GM18508 (cell line): ENCODE measurements at regions not wholly inside any gene's neighbourhood (a gene's known extent, or its start where the extent isn't known, plus 50 kb on each side); places are given as distances from the start of the nearest gene placed in this dataset.

ENCODE experiments used
- ATAC-seq: cut with Tn5 transposase; IDR thresholded peaks from one replicate; pipeline ENCODE4 v1.9.1; 2021; ENCODE audit warnings: moderate number of reproducible peaks; ENCODE audit not compliant: insufficient read depth, unreplicated experiment

- ATAC-seq, result no peak
Observed at GRCh38 chr4:152165146-152165545, 370.7 kb downstream of the FBXW7 start.

GRCh38 chr4:152164561-152164960, 371.3 kb downstream of the FBXW7 start:
- no peak for ATAC-seq

GRCh38 chr4:152162331-152162697, 373.6 kb downstream of the FBXW7 start:
- no peak for ATAC-seq

DNA sequence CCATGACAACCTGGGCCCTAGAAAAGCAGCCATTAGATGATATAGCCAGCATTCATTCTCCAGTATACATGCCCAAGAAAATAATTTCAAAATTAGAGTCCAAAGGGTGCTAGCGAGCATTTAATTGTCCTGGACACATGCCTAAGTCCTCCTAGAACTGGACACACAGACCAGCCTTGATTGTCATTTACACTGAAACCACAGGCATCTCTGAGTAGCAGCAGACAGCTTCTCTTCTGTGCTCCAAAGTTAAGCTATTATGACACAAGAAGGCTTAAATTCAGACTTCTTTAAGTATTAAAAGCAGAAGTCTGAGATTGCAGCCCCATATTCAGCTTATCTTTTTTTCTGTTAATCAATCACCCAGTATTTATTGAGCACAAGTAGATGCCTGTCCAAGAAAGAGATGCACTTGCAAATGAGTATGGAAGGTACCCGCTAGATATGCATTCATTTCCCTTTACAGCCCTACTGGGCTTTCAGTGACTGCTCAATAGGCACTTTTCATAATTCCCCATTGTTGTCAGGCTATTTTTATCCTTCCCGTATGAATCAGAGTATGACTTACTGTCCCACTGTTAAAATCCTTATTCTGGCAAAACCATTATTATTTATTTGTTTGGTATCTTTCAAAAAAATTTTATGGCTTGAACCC, 374.1 kb downstream of the FBXW7 start:
- ATAC-seq, result no peak

- ATAC-seq, result no peak
Observed at GRCh38 chr4:152160225-152160800, 375.6 kb downstream of the FBXW7 start.

GRCh38 chr4:152159773-152160172, 376.1 kb downstream of the FBXW7 start:
- ATAC-seq, result no peak

GRCh38 chr4:152158225-152158624, 377.7 kb downstream of the FBXW7 start:
- ATAC-seq, result no peak

DNA sequence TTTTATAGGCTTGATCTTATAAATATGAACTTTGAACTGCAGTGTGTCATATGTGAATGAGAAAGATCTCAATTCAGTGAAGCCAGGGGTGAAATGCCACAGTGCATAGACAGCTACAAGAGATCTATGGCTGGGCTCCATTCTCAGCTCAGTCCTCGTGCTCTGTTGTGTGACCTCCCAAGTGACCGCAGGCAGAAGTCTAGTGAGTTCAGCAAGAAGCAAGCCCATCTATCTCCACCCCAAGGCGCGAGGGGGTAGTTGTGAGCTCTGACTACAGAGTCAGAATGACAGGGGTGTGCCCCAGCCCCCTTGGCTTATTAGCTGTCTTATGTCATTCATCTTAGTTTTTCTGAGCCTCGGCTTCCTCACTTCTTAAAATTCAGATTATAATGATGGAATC, 378.3 kb downstream of the FBXW7 start:
- ATAC-seq, result no peak

DNA sequence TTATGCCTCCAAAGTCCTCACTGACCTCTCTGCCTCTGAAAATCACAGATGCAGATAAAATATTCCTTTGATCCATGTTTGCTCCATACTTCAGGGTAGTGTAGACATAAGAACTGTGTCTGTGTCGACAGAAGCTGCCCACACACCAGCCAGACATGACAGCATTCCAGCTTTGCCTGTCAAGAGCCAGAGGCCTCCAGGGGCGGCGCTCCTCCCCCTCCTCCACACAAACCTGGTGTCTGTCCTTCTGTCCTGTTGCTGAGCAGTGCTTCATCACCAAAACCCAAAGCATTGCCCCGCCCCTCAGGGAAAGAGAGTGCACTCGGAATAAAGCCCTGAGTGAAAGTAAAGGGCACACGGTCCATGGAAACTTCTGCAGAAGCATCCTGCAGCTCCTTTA, 379.4 kb downstream of the FBXW7 start:
- no peak for ATAC-seq

GRCh38 chr4:152155070-152155469, 380.8 kb downstream of the FBXW7 start:
- no peak for ATAC-seq

GRCh38 chr4:152154433-152154832, 381.5 kb downstream of the FBXW7 start:
- ATAC-seq, result no peak

DNA sequence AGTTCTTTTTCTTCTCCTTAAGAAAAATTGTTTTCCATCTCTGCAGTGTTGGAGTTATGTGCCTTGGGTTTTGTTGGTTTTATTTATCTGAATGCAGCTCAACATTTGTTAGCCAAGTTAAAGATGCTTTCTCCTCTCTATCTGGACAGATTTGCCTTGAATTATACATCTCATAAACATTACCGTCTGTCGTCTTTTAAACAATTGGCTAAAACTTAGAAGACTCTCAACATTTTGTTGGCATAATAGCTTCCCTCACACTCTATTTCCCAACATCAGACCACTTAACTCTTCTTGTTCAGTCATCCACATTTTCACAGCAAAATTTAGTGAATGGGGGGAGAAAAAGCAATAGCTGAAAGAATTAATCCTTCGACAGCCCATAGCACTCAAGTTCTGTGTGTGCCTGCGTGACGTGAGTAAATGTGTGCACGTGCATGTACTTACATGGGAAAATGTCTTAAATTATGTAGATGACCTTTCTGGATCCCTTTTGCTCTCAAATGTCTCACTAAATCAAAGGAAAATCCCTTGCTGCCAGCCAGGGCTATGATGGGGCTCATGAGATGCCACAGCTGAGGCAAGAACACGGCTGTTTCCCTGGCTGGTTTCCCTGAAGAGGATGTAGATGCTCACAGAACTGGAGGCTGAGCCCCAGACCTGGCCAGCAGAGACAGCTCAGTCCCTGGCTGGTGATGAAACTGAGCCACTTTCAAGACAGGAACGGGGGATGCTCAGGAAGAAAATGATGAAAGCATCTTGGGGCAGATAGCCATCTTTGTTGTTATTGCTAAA, 382.2 kb downstream of the FBXW7 start:
- no peak for ATAC-seq

DNA sequence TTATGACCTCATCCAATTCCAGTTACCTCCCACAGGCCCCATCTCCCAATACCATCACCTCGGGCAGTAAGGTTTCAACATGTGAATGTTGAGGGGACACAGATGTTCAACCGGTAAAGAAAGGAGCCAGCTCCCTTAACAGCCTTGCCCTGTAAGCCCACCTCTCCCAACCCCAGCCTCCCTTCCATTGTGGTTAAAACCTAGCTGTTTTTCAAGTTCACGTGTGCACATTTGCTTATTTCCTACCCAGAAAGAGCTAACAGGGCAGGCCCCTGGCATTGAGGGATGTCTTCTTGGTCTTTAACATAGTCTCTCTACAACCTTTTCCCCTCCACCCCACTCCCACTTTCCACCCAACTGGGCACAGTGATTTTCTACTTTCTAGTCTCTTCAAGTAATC, 385.7 kb downstream of the FBXW7 start:
- no peak for ATAC-seq

DNA sequence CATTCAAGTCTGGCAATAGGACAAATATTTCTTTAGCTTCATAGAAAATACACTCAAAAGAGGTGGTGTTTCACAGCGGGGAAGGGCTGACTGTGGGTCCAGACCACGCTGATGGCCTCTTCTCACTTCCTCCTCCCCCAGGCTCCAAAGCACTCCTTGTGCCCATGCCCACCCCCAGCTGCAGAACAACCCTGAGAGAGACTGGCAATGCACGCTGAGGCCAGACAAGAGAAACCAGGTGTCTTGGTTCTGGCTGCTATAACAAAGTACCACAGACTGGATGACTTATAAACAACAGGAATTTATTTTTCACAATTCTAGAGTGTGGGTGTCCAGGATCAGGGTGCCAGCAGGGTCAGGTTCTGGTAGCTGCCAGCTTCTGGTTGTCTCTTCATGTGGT, 386.1 kb downstream of the FBXW7 start:
- ATAC-seq, result no peak

GRCh38 chr4:152148057-152148456, 387.2 kb upstream of the GATB start:
- ATAC-seq, result no peak

GRCh38 chr4:152146244-152146643, 385.4 kb upstream of the GATB start:
- no peak for ATAC-seq

- ATAC-seq, result no peak
Observed at GRCh38 chr4:152143806-152144205, 383.0 kb upstream of the GATB start.

GRCh38 chr4:152138451-152138850, 377.6 kb upstream of the GATB start:
- no peak for ATAC-seq

DNA sequence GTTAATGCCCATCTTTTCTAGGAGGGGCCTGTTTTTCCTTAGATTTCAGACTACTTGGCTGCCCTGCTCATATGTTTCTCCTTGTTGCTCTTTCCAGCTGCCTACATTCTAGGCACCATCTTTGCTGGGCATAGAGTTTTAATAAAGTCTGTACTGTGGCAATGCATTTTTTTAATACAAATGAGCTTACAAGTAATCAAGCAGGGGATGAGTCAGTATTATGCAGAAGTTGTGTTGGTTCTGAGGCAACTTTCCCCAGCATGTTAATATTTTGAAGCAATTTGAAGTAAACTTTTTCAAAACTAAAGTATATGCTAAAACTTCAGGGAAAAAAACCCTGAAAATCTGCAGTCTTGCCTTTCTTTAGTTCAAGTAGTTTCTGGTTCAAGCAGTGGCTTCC, 372.0 kb upstream of the GATB start:
- no peak for ATAC-seq

DNA sequence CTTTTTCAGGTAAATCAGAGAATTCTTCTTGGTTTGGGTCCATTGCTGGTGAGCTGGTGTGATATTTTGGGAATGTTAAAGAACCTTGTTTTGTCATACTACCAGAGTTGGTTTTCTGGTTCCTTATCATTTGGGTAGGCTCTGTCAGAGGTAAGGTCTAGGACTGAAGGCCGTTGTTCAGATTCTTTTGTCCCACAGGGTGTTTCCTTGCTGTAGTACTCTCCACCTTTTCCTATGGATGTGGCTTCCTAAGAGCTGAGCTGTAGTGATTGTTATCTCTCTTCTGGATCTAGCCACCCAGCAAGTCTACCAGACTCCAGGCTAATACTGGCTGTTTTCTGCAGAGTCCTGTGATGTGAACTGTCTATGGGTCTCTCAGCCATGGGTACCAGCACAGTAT, 367.5 kb upstream of the GATB start:
- no peak for ATAC-seq

DNA sequence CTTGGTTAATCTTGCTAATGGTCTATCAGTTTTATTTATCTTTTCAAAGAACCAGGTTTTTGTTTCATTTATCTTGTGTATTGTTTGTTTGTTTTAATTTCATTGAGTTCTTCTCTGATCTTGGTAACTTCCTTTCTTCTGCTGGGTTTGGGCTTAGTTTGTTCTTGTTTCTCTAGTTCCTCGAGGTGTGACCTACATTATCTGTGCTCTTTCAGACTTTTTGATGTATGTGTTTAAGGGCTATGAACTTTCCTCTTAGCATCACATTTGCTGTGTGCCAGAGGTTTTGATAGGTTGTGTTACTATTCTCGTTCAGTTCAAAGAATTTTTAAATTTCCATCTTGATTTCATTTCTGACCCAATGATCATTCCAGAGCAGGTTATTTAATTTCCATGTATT, 365.4 kb upstream of the GATB start:
- no peak for ATAC-seq
